Aorta (tissue), 5 donors: ENCODE measurements at regions not wholly inside any gene's neighbourhood (a gene's known extent, or its start where the extent isn't known, plus 50 kb on each side); places are given as distances from the start of the nearest gene placed in this dataset.
"Not testable (repeated sequence)": the region's sequence is repeated elsewhere in the genome, so short reads cannot be mapped to it uniquely, and the experiment has no call there.

Experiments
- ATAC-seq: fragments of 200-7000 bp; cut with Tn5 transposase; one replicate; pipeline ENCODE4 v1.9.1; 2022; ENCODE audit warnings: moderate library complexity; ENCODE audit not compliant: low FRiP score
- DNase-seq, 2 donors: peaks; one replicate each; pipeline ENCODE4 v3.0.0-alpha.2; 2020
- H3K27ac ChIP-seq, 2 donors: one replicate each; pipeline ENCODE4 v1.5.1; 2013; ENCODE audit warnings: low read length in 2 of 2, mild to moderate bottlenecking in 2 of 2, moderate library complexity in 2 of 2, control low read depth in 1 of 2, inconsistent platforms in 1 of 2, low read depth in 1 of 2
- H3K27me3 ChIP-seq, 2 donors: one replicate each; pipeline ENCODE4 v1.6.1; 2013; ENCODE audit warnings: control low read depth in 1 of 2, low read length in 1 of 2, mild to moderate bottlenecking in 1 of 2, moderate library complexity in 1 of 2; ENCODE audit not compliant: insufficient read depth in 2 of 2, control insufficient read depth in 1 of 2
- H3K36me3 ChIP-seq, 2 donors: one replicate each; pipeline ENCODE4 v1.6.1; 2013; ENCODE audit warnings: control low read depth in 1 of 2, low read length in 1 of 2, mild to moderate bottlenecking in 1 of 2; ENCODE audit not compliant: insufficient read depth in 2 of 2, control insufficient read depth in 1 of 2
- H3K4me1 ChIP-seq, 2 donors: one replicate each; pipeline ENCODE4 v1.6.1; 2013; ENCODE audit warnings: low read length in 2 of 2, control low read depth in 1 of 2, mild to moderate bottlenecking in 1 of 2, moderate library complexity in 1 of 2; ENCODE audit not compliant: insufficient read depth in 2 of 2, control insufficient read depth in 1 of 2
- H3K4me3 ChIP-seq, 2 donors: one replicate each; pipeline ENCODE4 v1.5.1; 2013; ENCODE audit warnings: low read length in 2 of 2, control low read depth in 1 of 2, mild to moderate bottlenecking in 1 of 2
- H3K9me3 ChIP-seq: one replicate; pipeline ENCODE4 v1.6.1; 2013; ENCODE audit warnings: mild to moderate bottlenecking, low read length; ENCODE audit not compliant: control insufficient read depth
- WGBS, 2 donors: extraction: QIAGEN DNeasy Blood & Tissue Kit; methylation state at CpG; one replicate each; pipeline ENCODE4 v1.1.7; 2013; 5-methylcytosine and 5-hydroxymethylcytosine counted together
- intact Hi-C, 2 donors: fragments of 100-400 bp; cut with DNase I; formaldehyde crosslinking; loops; one replicate each; pipeline versions ENCODE4 v1.14.2 to v1.15.0; 2022
- donor health status: healthy with polysubstance abuse.
- donor health status: Bipolar disorder and iron deficiency.
- donor health status: DM: no; HTN: no; CAD: no.
- donor health status: DM: no; HTN: no; CAD: no.
- donor health status: DM: yes; HTN: yes; CAD: no.

DNA sequence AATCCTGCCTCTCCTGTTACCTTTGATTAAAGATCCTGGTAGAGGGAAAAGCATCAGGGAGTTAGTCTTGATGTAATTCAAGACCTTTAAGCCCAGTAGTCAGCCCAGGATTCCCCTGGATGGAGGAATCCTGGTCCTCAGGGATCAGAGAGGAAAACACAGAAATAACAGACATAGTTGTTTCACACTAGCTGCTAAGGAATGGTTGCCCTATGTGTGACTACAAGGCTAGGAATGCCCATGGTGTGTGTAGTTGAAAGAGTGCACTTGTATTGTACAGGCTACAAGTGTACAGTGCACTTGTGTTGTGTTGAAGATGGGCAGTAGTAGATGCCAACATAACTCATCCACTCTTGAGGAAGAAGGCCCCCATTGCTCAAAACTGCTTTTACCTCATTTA is 226.8 kb downstream of the AASDHPPT start:
- DNase-seq: no peak
- no peak overlapping the region for H3K27ac ChIP-seq
- H3K4me3 ChIP-seq: no peak overlapping the region
- peaks cover 3% of the 10 kb centered on the region for H3K9me3 ChIP-seq
- ATAC-seq: no peak
- H3K27me3 ChIP-seq: peaks cover 0 to 2% of the 10 kb centered on the region in 2 donors
- intact Hi-C loops: no loop called here
- H3K36me3 ChIP-seq: no peaks in the 10 kb centered on the region
- H3K4me1 ChIP-seq: no peaks in the 10 kb centered on the region

DNA sequence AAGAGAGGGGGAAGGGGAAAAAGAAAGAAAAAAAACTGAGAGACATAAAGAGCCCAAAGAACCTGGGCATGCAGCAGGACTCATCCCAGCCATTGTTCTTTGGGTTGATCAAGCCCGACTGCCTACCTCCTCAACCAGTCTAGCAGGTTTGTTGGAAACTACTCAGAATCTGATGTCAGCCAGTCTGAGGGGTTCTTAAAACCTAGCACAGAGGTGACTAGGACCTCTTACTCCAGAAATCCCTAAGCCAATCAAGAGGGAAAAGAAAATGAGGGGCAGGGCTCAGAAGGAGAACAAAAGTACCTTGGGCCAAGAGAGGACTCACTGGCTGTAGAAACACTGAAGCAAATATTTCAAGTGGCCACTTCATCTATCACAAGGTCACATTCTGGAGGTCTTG is 228.0 kb downstream of the AASDHPPT start:
- no peak for ATAC-seq
- Histone ChIP-seq H3K36me3 (no peaks in the 10 kb centered on the region), H3K9me3 (peaks cover 3% of the 10 kb centered on the region), H3K4me1 (no peaks in the 10 kb centered on the region), H3K27me3 (peaks cover 0 to 2% of the 10 kb centered on the region in 2 donors), H3K4me3 (no peak overlapping the region), H3K27ac (no peak overlapping the region)
- intact Hi-C loops: no loop called here
- WGBS, 2 donors: 94 to 100% methylated on average over 1 of the region's 1 CpG
- DNase-seq: no peak

DNA sequence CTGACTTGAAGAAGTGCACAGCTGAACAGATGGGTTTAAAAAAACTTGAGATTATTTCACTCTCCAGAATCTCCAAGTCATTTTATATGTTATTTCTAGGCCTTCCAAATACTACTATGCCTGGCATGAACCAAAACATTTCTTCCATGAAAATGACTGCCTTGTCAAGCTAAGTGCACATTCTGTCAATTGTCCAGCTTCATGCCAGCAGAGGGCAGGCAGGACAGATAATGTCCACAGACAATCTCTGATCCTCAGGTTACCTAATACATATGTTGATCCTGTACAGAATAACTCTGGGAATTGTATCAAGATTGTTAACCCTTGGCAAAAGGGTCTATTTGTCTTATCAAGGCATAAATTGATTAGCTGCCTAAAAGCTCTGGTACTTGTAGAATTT is 229.5 kb downstream of the AASDHPPT start:
- no peak for ATAC-seq
- intact Hi-C loops: no loop called here
- H3K4me3 ChIP-seq: no peak overlapping the region

DNA sequence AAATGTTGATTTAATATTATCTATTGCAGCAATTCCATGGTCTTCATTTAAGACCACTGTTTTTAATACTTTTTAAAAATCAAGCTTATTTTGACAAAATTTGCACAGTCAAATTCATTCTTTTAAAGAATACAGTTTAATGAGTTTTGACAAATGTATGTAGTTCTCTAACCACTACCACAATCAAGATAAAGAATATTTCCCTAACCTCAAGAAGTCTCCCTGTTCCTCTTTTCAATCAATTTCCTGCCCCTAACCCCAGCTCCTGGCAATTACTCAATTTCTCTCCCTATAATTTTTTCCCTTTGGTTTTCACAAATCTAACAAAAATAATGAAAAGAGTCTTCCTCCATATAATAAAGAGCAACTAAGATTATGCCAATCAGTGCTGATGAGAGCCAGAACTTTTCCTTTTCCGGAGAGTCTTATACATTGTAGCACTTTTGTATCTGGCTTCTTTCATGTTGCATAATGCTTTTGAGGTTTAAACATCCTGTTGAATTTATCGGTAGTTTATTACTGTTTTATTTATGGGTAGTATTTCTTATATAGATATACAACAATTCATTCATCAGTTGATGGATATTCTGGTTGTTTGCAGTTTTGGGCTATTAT is 231.7 kb downstream of the AASDHPPT start:
- ATAC-seq (no peak), DNase-seq (no peak)
- WGBS, 2 donors: 75 to 83% methylated on average over 2 of the region's 2 CpGs
- H3K36me3 ChIP-seq: no peaks in the 10 kb centered on the region
- H3K27me3 ChIP-seq: peaks cover 0 to 2% of the 10 kb centered on the region in 2 donors
- H3K9me3 ChIP-seq: no peaks in the 10 kb centered on the region
- intact Hi-C loops: no loop called here
- H3K27ac ChIP-seq: no peak overlapping the region
- H3K4me3 ChIP-seq: no peak overlapping the region
- H3K4me1 ChIP-seq: no peaks in the 10 kb centered on the region

More for the DNA sequence above, 229.5 kb downstream of the AASDHPPT start:
- no peaks in the 10 kb centered on the region for H3K36me3 ChIP-seq
- no peak overlapping the region for H3K27ac ChIP-seq
- H3K4me1 ChIP-seq: no peaks in the 10 kb centered on the region
- no peak for DNase-seq
- peaks cover 0 to 2% of the 10 kb centered on the region in 2 donors for H3K27me3 ChIP-seq
- peaks cover 3% of the 10 kb centered on the region for H3K9me3 ChIP-seq

DNA sequence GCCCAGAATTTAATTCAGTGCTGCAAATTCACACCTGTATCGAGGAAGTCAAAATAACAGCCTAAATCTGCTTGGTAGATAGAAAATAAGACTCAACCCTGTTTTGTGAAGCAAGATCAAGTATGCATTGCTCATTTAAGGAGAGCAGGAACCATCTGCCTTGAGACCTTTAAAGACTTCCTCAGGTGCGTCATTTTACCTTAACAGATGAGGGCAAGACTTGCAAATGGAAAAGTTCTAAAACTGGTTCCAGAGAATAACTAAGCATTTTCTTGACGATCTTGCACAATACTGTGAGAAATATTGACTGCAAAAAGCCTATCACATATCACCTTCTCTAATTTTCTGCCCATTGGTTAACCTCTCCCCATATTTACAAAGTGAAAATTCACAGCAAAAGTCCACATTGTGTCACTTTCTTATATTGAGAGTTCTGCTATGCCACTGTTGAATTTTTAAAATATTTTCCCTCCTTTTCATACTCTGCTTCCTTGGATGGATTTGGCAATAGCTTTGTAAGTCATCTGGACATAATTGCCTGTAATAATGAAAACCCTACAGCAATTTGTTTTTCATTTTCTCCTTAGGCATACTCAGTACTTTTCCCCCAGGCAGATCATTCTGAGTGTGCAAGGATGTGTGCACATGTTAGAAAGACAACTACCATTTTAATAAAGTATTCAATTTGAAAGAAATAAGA is 234.2 kb downstream of the AASDHPPT start:
- no peak overlapping the region for H3K27ac ChIP-seq
- no peaks in the 10 kb centered on the region for H3K4me1 ChIP-seq
- H3K36me3 ChIP-seq: no peaks in the 10 kb centered on the region
- 94 to 95% methylated on average over 3 of the region's 3 CpGs for WGBS, 2 donors
- DNase-seq: no peak
- H3K27me3 ChIP-seq: no peaks in the 10 kb centered on the region
- no peak overlapping the region for H3K4me3 ChIP-seq
- no peak for ATAC-seq
- no peaks in the 10 kb centered on the region for H3K9me3 ChIP-seq
- intact Hi-C loops: no loop called here

DNA sequence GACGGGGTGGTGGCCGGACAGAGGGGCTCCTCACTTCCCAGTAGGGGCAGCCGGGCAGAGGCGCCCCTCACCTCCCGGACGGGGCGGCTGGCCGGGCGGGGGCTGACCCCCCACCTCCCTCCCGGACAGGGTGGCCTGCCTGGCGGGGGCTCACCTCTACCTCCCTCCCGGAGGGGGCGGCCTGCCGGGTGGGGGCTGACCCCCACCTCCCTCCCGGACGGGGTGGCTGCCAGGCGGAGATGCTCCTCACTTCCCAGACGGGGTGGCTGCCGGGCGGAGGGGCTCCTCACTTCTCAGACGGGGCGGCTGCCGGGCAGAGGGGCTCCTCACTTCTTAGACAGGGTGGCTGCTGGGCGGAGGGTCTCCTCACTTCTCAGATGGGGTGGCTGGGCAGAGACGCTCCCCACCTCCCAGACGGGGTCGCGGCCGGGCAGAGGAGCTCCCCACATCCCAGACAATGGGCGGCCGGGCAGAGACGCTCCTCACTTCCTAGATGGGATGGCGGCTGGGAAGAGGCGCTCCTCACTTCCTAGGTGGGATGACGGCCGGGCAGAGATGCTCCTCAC is 239.8 kb downstream of the AASDHPPT start:
- 95 to 98% methylated on average over 19 to 36 of the region's 36 CpGs for WGBS, 2 donors
- ATAC-seq, DNase-seq, H3K27me3 ChIP-seq, intact Hi-C loops, H3K4me1 ChIP-seq, H3K9me3 ChIP-seq, H3K4me3 ChIP-seq, H3K36me3 ChIP-seq, H3K27ac ChIP-seq: not testable (repeated sequence)

DNA sequence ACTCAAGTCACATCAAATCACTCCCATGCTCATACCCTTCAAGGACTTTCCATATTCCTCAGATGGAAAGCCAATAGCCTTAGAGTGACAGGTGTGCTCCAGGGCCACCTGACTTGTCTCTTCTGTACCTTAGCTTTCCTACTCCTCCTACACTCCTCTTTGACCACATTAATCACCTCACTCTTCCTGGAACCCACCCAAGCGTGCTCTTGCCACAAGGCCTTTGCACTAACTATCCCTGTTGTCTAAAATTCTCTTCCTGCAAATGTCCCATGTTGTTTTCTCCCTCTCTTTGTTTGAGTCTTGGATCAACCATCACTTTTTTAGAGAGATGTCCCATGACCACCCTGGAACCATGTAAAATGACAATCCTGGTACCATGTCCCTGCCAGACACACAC is 244.1 kb downstream of the AASDHPPT start:
- no peaks in the 10 kb centered on the region for H3K4me1 ChIP-seq
- intact Hi-C loops: no loop called here
- H3K9me3 ChIP-seq: no peaks in the 10 kb centered on the region
- no peaks in the 10 kb centered on the region for H3K36me3 ChIP-seq
- H3K4me3 ChIP-seq: no peak overlapping the region
- no peak for DNase-seq
- no peak for ATAC-seq
- 94 to 96% methylated on average over 1 of the region's 1 CpG for WGBS, 2 donors
- no peaks in the 10 kb centered on the region for H3K27me3 ChIP-seq
- H3K27ac ChIP-seq: no peak overlapping the region

DNA sequence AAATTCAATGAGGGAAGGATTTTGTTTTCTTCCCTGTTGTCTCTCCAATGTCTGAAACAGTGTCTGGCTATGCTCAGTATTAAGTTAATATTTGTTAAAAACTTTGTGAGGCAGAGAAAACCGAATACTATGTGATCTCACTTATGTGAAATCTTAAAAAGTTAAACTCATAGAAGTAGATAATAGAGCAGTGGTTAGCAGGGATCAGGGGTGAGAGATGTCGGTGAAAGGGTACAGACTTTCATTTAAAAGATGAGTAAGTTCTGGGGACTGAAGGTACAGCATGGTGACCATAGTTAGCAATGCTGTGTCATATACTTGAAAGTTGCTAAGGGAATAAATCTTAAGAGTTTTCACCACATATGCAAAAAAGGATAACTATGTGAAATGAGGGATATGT is 244.6 kb downstream of the AASDHPPT start:
- H3K9me3 ChIP-seq: no peaks in the 10 kb centered on the region
- intact Hi-C loops: no loop called here
- ATAC-seq (no peak), DNase-seq (no peak)
- H3K4me3 ChIP-seq: no peak overlapping the region
- H3K27ac ChIP-seq: no peak overlapping the region
- no peaks in the 10 kb centered on the region for H3K36me3 ChIP-seq
- H3K4me1 ChIP-seq: no peaks in the 10 kb centered on the region
- WGBS, 2 donors: 75 to 76% methylated on average over 2 of the region's 2 CpGs
- H3K27me3 ChIP-seq: no peaks in the 10 kb centered on the region

DNA sequence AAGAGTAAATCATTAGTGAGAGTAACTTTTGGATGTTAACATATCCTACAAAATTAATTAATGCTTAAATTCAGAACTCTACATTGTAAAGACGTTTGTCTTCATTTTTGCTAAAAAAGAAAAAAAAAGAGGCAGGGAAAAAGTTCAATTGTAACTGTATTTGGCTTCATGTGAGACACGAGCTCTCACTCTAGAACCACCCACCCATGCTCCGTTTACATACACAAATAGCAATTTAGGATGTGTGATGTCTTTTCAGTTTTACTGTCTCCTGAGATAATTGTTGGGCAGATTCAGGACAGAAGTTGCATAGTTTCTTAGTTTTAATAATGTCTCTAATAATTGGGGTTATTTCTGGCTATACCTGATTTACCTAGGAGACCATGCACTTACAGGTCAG is 248.6 kb downstream of the AASDHPPT start:
- DNase-seq (no peak), ATAC-seq (no peak)
- intact Hi-C loops: no loop called here
- WGBS, 2 donors: 84 to 85% methylated on average over 3 of the region's 3 CpGs
- Histone ChIP-seq H3K4me1 (no peaks in the 10 kb centered on the region), H3K27me3 (no peaks in the 10 kb centered on the region), H3K36me3 (no peaks in the 10 kb centered on the region), H3K9me3 (no peaks in the 10 kb centered on the region), H3K4me3 (no peak overlapping the region), H3K27ac (no peak overlapping the region)
